Thyroid gland (tissue), 4 donors: ENCODE measurements at regions not wholly inside any gene's neighbourhood (a gene's known extent, or its start where the extent isn't known, plus 50 kb on each side); places are given as distances from the start of the nearest gene placed in this dataset.

ENCODE experiments used
- DNase-seq, 2 donors: peaks; one replicate each; pipeline ENCODE4 v3.0.0-alpha.2; 2019
- H3K27ac ChIP-seq, 3 donors: fragments of 200-600 bp; sonication (generic); 1 replicate in 2 of 3; 2 replicates in 1 of 3; pipeline ENCODE4 v1.5.1; 2016 to 2019; ENCODE audit warnings: mild to moderate bottlenecking in 1 of 3, moderate library complexity in 1 of 3
- H3K27me3 ChIP-seq: fragments of 200-600 bp; sonication (generic); one replicate; pipeline ENCODE4 v1.5.1; 2019
- H3K36me3 ChIP-seq, 2 donors: fragments of 200-600 bp; sonication (generic); one replicate each; pipeline ENCODE4 v1.5.1; 2016 to 2019
- H3K4me1 ChIP-seq, 2 donors: fragments of 200-600 bp; sonication (generic); one replicate each; pipeline ENCODE4 v1.5.1; 2017 to 2019
- H3K4me3 ChIP-seq, 3 donors: fragments of 200-600 bp; sonication (generic); replicated peaks in 1 of 3; 1 replicate in 2 of 3; 2 replicates in 1 of 3; pipeline ENCODE4 v1.5.1; 2016; ENCODE audit warnings: mild to moderate bottlenecking in 1 of 3
- H3K9me3 ChIP-seq: fragments of 200-600 bp; sonication (generic); one replicate; pipeline ENCODE4 v1.5.1; 2017
- CTCF ChIP-seq, 6 experiments: fragments of 200-600 bp in 3 of 6; fragments of 450-650 bp in 3 of 6; sonication (generic) in 3 of 6; IDR thresholded peaks; one replicate each; pipeline ENCODE4 v1.5.1; 2016 to 2019; ENCODE audit warnings: antibody characterized with exemption in 6 of 6, mild to moderate bottlenecking in 2 of 6, inconsistent platforms in 1 of 6, moderate library complexity in 1 of 6
- POLR2A ChIP-seq, 2 donors: fragments of 450-650 bp; IDR thresholded peaks; one replicate each; pipeline ENCODE4 v1.6.1; 2017; ENCODE audit warnings: antibody characterized with exemption in 2 of 2, mild to moderate bottlenecking in 2 of 2, moderate library complexity in 1 of 2
- WGBS, 2 donors: methylation state at CpG; one replicate each; pipeline ENCODE4 v1.1.5; 2017; 5-methylcytosine and 5-hydroxymethylcytosine counted together
- intact Hi-C: fragments of 100-400 bp; cut with DNase I; formaldehyde crosslinking; loops from one replicate; pipeline ENCODE4 v1.15.1; 2023

- TF ChIP-seq CTCF (IDR thresholded peaks at IDR 0.05) (no peak), POLR2A (IDR thresholded peaks at IDR 0.05) (no peak)
- H3K4me3 ChIP-seq, result no peak overlapping the region
- H3K27me3 ChIP-seq, result no peaks in the 10 kb centered on the region
- no peaks in the 10 kb centered on the region for H3K9me3 ChIP-seq
- intact Hi-C loops, result no loop called here
- DNase-seq, result no peak
- H3K36me3 ChIP-seq, result no peaks in the 10 kb centered on the region
- H3K4me1 ChIP-seq, result no peaks in the 10 kb centered on the region
- whole genome bisulfite sequencing, 2 donors, result 88 to 89% methylated on average over 3 of the region's 3 CpGs
- no peak overlapping the region for H3K27ac ChIP-seq
These were observed 173.7 kb downstream of the AASDH start for GRCh38 chr4:56213543-56213942.

GRCh38 chr4:56212774-56213173, 174.5 kb downstream of the AASDH start:
- DNase-seq, result no peak
- intact Hi-C loops, result no loop called here
- no peak overlapping the region for H3K4me3 ChIP-seq
- TF ChIP-seq POLR2A (IDR thresholded peaks at IDR 0.05), result no peak
- no peak for TF ChIP-seq CTCF (IDR thresholded peaks at IDR 0.05)
- H3K27me3 ChIP-seq, result no peaks in the 10 kb centered on the region
- no peaks in the 10 kb centered on the region for H3K4me1 ChIP-seq
- no peaks in the 10 kb centered on the region for H3K9me3 ChIP-seq
- WGBS, 2 donors, result 96 to 97% methylated on average over 2 of the region's 2 CpGs
- H3K36me3 ChIP-seq, result no peaks in the 10 kb centered on the region
- H3K27ac ChIP-seq, result no peak overlapping the region

- no peak for DNase-seq
- 96 to 98% methylated on average over 3 of the region's 3 CpGs for WGBS, 2 donors
- intact Hi-C loops, result no loop called here
- H3K27me3 ChIP-seq, result no peaks in the 10 kb centered on the region
- no peak overlapping the region for H3K4me3 ChIP-seq
- TF ChIP-seq CTCF (IDR thresholded peaks at IDR 0.05) (no peak), POLR2A (IDR thresholded peaks at IDR 0.05) (no peak)
- no peaks in the 10 kb centered on the region for H3K4me1 ChIP-seq
- H3K27ac ChIP-seq, result no peak overlapping the region
- H3K9me3 ChIP-seq, result no peaks in the 10 kb centered on the region
- H3K36me3 ChIP-seq, result no peaks in the 10 kb centered on the region
These were observed 176.1 kb downstream of the AASDH start for GRCh38 chr4:56211202-56211601.

GRCh38 chr4:56210397-56210796, 176.9 kb downstream of the AASDH start:
- Histone ChIP-seq H3K27me3 (no peaks in the 10 kb centered on the region), H3K9me3 (no peaks in the 10 kb centered on the region), H3K4me3 (no peak overlapping the region), H3K4me1 (no peaks in the 10 kb centered on the region), H3K36me3 (no peaks in the 10 kb centered on the region), H3K27ac (no peak overlapping the region)
- no peak for DNase-seq
- no peak for TF ChIP-seq CTCF (IDR thresholded peaks at IDR 0.05)
- no peak for TF ChIP-seq POLR2A (IDR thresholded peaks at IDR 0.05)
- intact Hi-C loops, result no loop called here
- WGBS, 2 donors, result 48 to 56% methylated on average over 1 of the region's 1 CpG

DNA sequence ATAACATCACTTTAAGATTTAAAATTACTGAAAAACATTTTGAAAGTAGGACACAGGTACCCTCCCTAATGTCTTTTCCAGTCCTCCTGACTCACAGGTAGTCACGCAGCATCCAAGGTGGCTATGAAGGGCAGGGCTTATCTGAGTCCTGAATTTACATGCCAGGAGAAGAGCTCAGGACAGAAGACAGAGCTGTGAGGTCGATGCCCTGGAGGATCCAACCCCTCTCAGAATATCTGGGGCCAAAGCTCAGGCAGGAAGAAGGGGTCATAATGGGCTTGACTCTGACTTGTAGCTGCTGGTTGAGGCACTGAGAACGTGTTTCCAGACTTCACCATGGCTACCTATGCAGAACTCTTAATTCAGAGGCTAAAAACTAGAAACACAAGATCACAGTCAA, 177.5 kb downstream of the AASDH start:
- WGBS, 2 donors, result 84 to 85% methylated on average over 3 of the region's 3 CpGs
- H3K4me3 ChIP-seq, result no peak overlapping the region
- H3K27me3 ChIP-seq, result no peaks in the 10 kb centered on the region
- TF ChIP-seq POLR2A (IDR thresholded peaks at IDR 0.05), result no peak
- no peak for TF ChIP-seq CTCF (IDR thresholded peaks at IDR 0.05)
- no peak overlapping the region for H3K27ac ChIP-seq
- H3K36me3 ChIP-seq, result no peaks in the 10 kb centered on the region
- no peaks in the 10 kb centered on the region for H3K9me3 ChIP-seq
- H3K4me1 ChIP-seq, result no peaks in the 10 kb centered on the region
- DNase-seq, result no peak
- intact Hi-C loops, result no loop called here
